H1 (cell line): ENCODE measurements at regions not wholly inside any gene's neighbourhood (a gene's known extent, or its start where the extent isn't known, plus 50 kb on each side); places are given as distances from the start of the nearest gene placed in this dataset.

Experiments used
- CTCF ChIA-PET: fragments of 300-600 bp; sonication (Branson Sonifier 250); formaldehyde crosslinking; loops from one replicate; lab custom pipeline; 2021; ENCODE audit not compliant: partially characterized antibody; lab: Charles Lee
- POLR2A ChIA-PET: fragments of 300-600 bp; sonication (Branson Sonifier 250); formaldehyde crosslinking; loops from one replicate; lab custom pipeline; 2021; ENCODE audit warnings: inconsistent platforms; ENCODE audit not compliant: partially characterized antibody; lab: Charles Lee
- DNase-seq, 2 experiments: peaks; one replicate each; pipeline versions ENCODE4 v3.0.0 to v3.0.0-alpha.2; 2010 to 2022; ENCODE audit warnings: low spot score in 2 of 2, low read depth in 1 of 2, mixed read lengths in 1 of 2
- FAIRE-seq: peaks from 2 replicates; lab custom pipeline; 2011; peaks lifted over from hg19 to GRCh38; lab: Jason Lieb, UNC
- H2AFZ ChIP-seq: 2 replicates; pipeline ENCODE4 v1.8.1; 2012; ENCODE audit warnings: low read length, inconsistent platforms
- H2AK5ac ChIP-seq: 2 replicates; pipeline ENCODE4 v1.6.1; 2013; ENCODE audit warnings: low read depth, low read length
- H2BK120ac ChIP-seq: replicated peaks from 2 replicates; pipeline ENCODE3; 2013; ENCODE audit warnings: low read depth, low read length, inconsistent platforms
- H2BK12ac ChIP-seq: 2 replicates; pipeline ENCODE4 v1.6.1; 2013; ENCODE audit warnings: low read depth, low read length
- H2BK15ac ChIP-seq: 2 replicates; pipeline ENCODE4 v1.6.1; 2013; ENCODE audit warnings: low read length
- H2BK20ac ChIP-seq: 2 replicates; pipeline ENCODE4 v1.6.1; 2013; ENCODE audit warnings: low read length
- H2BK5ac ChIP-seq: 2 replicates; pipeline ENCODE4 v1.6.1; 2013; ENCODE audit warnings: low read depth, low read length
- H3K14ac ChIP-seq: 2 replicates; pipeline ENCODE4 v1.6.1; 2013; ENCODE audit warnings: inconsistent platforms; ENCODE audit not compliant: insufficient read length
- H3K18ac ChIP-seq: 2 replicates; pipeline ENCODE4 v1.6.1; 2013; ENCODE audit warnings: low read length; ENCODE audit errors: extremely low read depth
- H3K23ac ChIP-seq: 2 replicates; pipeline ENCODE4 v1.6.1; 2013; ENCODE audit warnings: inconsistent platforms; ENCODE audit not compliant: insufficient read length
- H3K23me2 ChIP-seq: 2 replicates; pipeline ENCODE4 v1.6.1; 2013; ENCODE audit warnings: low read depth, low read length
- H3K27ac ChIP-seq: 2 replicates; pipeline ENCODE4 v1.6.1; 2011; ENCODE audit warnings: low read depth, low read length, inconsistent platforms
- H3K27me3 ChIP-seq, 4 experiments: replicated peaks in 1 of 4; 1 replicate in 1 of 4; 2 replicates in 3 of 4; pipeline versions ENCODE4 v1.6.1 to v1.8.1; 2011 to 2013; ENCODE audit warnings: low read length in 3 of 4, mild to moderate bottlenecking in 3 of 4, inconsistent platforms in 2 of 4, mixed read lengths in 2 of 4, moderate library complexity in 1 of 4; ENCODE audit not compliant: control insufficient read depth in 3 of 4, insufficient read depth in 3 of 4; ENCODE audit errors: extremely low read depth in 1 of 4
- H3K36me3 ChIP-seq, 4 experiments: 2 replicates each; pipeline versions ENCODE4 v1.6.1 to v1.8.1; 2011 to 2013; ENCODE audit warnings: mild to moderate bottlenecking in 4 of 4, low read length in 3 of 4, moderate library complexity in 2 of 4, control low read depth in 1 of 4, inconsistent platforms in 1 of 4; ENCODE audit not compliant: insufficient read depth in 4 of 4, control insufficient read depth in 2 of 4
- H3K4ac ChIP-seq: replicated peaks from 2 replicates; pipeline ENCODE3; 2013; ENCODE audit warnings: low read length, low read depth, mixed read lengths, inconsistent platforms; ENCODE audit not compliant: insufficient read length
- H3K4me1 ChIP-seq, 4 experiments: replicated peaks in 1 of 4; 1 replicate in 1 of 4; 2 replicates in 3 of 4; pipeline versions ENCODE4 v1.6.1 to v1.8.1; 2011 to 2013; ENCODE audit warnings: low read length in 3 of 4, inconsistent platforms in 2 of 4, mixed read lengths in 1 of 4; ENCODE audit not compliant: insufficient read depth in 4 of 4, control insufficient read depth in 3 of 4
- H3K4me2 ChIP-seq, 2 experiments: 2 replicates each; pipeline versions ENCODE4 v1.6.1 to v1.8.1; 2011 to 2013; ENCODE audit warnings: low read depth in 2 of 2, low read length in 2 of 2, control low read depth in 1 of 2, inconsistent platforms in 1 of 2, mild to moderate bottlenecking in 1 of 2; ENCODE audit not compliant: insufficient read depth in 1 of 2
- H3K4me3 ChIP-seq, 4 experiments: fragments of 200-600, 300-600 bp in 1 of 4; sonication (generic), shearing (Covaris generic), sonication (Bioruptor Twin) in 1 of 4; 2 replicates each; pipeline versions ENCODE4 v1.5.1 to v1.8.1; 2011 to 2016; ENCODE audit warnings: low read length in 4 of 4, low read depth in 3 of 4, control low read depth in 2 of 4, inconsistent platforms in 2 of 4, mild to moderate bottlenecking in 2 of 4, mixed read lengths in 1 of 4, moderate library complexity in 1 of 4; ENCODE audit not compliant: insufficient read depth in 2 of 4; ENCODE audit errors: extremely low read depth in 1 of 4
- H3K56ac ChIP-seq: replicated peaks from 2 replicates; pipeline ENCODE3; 2013; ENCODE audit warnings: low read depth, mild to moderate bottlenecking, mixed read lengths, low read length, inconsistent platforms; ENCODE audit not compliant: insufficient read length
- H3K79me1 ChIP-seq: 2 replicates; pipeline ENCODE4 v1.6.1; 2013; ENCODE audit warnings: low read depth, low read length, control low read depth
- H3K79me2 ChIP-seq, 2 experiments: 2 replicates each; pipeline versions ENCODE4 v1.6.1 to v1.8.1; 2012 to 2013; ENCODE audit warnings: low read length in 2 of 2, mild to moderate bottlenecking in 2 of 2, inconsistent platforms in 1 of 2; ENCODE audit not compliant: insufficient read depth in 2 of 2, control insufficient read depth in 1 of 2
- H3K9ac ChIP-seq, 4 experiments: replicated peaks in 1 of 4; 1 replicate in 1 of 4; 2 replicates in 3 of 4; pipeline versions ENCODE4 v1.6.1 to v1.8.1; 2011 to 2013; ENCODE audit warnings: low read depth in 3 of 4, low read length in 3 of 4, control low read depth in 2 of 4, mild to moderate bottlenecking in 2 of 4, moderate library complexity in 2 of 4, inconsistent platforms in 1 of 4; ENCODE audit errors: extremely low read depth in 1 of 4
- H3K9me3 ChIP-seq, 2 experiments: 2 replicates each; pipeline versions ENCODE4 v1.6.1 to v1.8.1; 2012 to 2013; ENCODE audit warnings: mild to moderate bottlenecking in 2 of 2, moderate library complexity in 2 of 2, control low read depth in 1 of 2, inconsistent platforms in 1 of 2, low read depth in 1 of 2, low read length in 1 of 2, mixed read lengths in 1 of 2; ENCODE audit not compliant: insufficient read depth in 2 of 2
- H4K20me1 ChIP-seq, 2 experiments: replicated peaks in 1 of 2; 2 replicates each; pipeline versions ENCODE3 to v1.8.1; 2011 to 2013; ENCODE audit warnings: inconsistent platforms in 2 of 2, low read length in 2 of 2, mild to moderate bottlenecking in 1 of 2; ENCODE audit not compliant: insufficient read depth in 2 of 2, control insufficient read depth in 1 of 2
- H4K5ac ChIP-seq: 2 replicates; pipeline ENCODE4 v1.6.1; 2013; ENCODE audit warnings: low read length, low read depth, mixed read lengths, inconsistent platforms; ENCODE audit not compliant: insufficient read length
- H4K8ac ChIP-seq: 2 replicates; pipeline ENCODE4 v1.8.0; 2013; ENCODE audit warnings: mild to moderate bottlenecking, moderate library complexity, low read length, inconsistent platforms; ENCODE audit not compliant: insufficient read depth; ENCODE audit errors: extremely low read depth
- H4K91ac ChIP-seq: replicated peaks from 2 replicates; pipeline ENCODE3; 2013; ENCODE audit warnings: low read length, mixed read lengths, inconsistent platforms; ENCODE audit not compliant: insufficient read length
- CBX5 ChIP-seq: fragments of 300-800, 300-1000 bp; sonication (generic); IDR thresholded peaks from 2 replicates; pipeline ENCODE4 v1.7.1; 2016; ENCODE audit warnings: antibody characterized with exemption, low read length, low read depth
- GABPA ChIP-seq: IDR thresholded peaks from 2 replicates; pipeline ENCODE4 v1.6.1; 2011; ENCODE audit warnings: mild to moderate bottlenecking, low read length, moderate library complexity, borderline replicate concordance; ENCODE audit not compliant: insufficient read depth
- HDAC2 ChIP-seq, 2 experiments: fragments of 300-600 bp in 1 of 2; sonication (generic) in 1 of 2; IDR thresholded peaks; 2 replicates each; pipeline ENCODE4 v1.6.1; 2011 to 2012; ENCODE audit warnings: low read depth in 2 of 2, low read length in 2 of 2, mild to moderate bottlenecking in 2 of 2, moderate library complexity in 2 of 2, borderline replicate concordance in 1 of 2, inconsistent platforms in 1 of 2
- JUND ChIP-seq: IDR thresholded peaks from 2 replicates; pipeline ENCODE4 v1.6.1; 2011; ENCODE audit warnings: mild to moderate bottlenecking, improper control_type of control experiment, low read length
- KDM1A ChIP-seq: fragments of 200-600, 300-600 bp; sonication (generic); IDR thresholded peaks from 2 replicates; pipeline ENCODE4 v1.7.1; 2016; ENCODE audit warnings: mild to moderate bottlenecking, low read length, borderline replicate concordance
- NANOG ChIP-seq: IDR thresholded peaks from 2 replicates; pipeline ENCODE4 v1.6.1; 2011; ENCODE audit warnings: low read length, low read depth, mild to moderate bottlenecking, inconsistent platforms; ENCODE audit not compliant: insufficient read depth, poor library complexity, severe bottlenecking
- PHF8 ChIP-seq: fragments of 200-600 bp; sonication (generic); conservative IDR thresholded peaks from 2 replicates; pipeline ENCODE4 v1.7.1; 2012; ENCODE audit warnings: low read depth, mild to moderate bottlenecking, inconsistent platforms, low read length, moderate library complexity
- RAD21 ChIP-seq, 2 experiments: IDR thresholded peaks in 1 of 2; conservative IDR thresholded peaks in 1 of 2; 2 replicates each; pipeline ENCODE4 v1.6.1; 2011; ENCODE audit warnings: low read depth in 2 of 2, low read length in 2 of 2, improper control_type of control experiment in 1 of 2, inconsistent platforms in 1 of 2, mild to moderate bottlenecking in 1 of 2, moderate library complexity in 1 of 2
- SP2 ChIP-seq: IDR thresholded peaks from 2 replicates; pipeline ENCODE4 v1.6.1; 2012; ENCODE audit warnings: mild to moderate bottlenecking, low read length, inconsistent platforms
- TBP ChIP-seq: IDR thresholded peaks from 2 replicates; pipeline ENCODE4 v1.6.1; 2011; ENCODE audit warnings: low read depth, low read length, improper control_type of control experiment
- WGBS, 2 experiments: shearing (Covaris generic) in 1 of 2; methylation state at CpG; one replicate each; pipeline versions ENCODE4 v1.1.6 to v1.1.7; 2013 to 2015; ENCODE audit warnings: low lambda C conversion rate in 2 of 2, mixed read lengths in 2 of 2, inconsistent platforms in 1 of 2, low coverage in 1 of 2, missing lambda C conversion rate in 1 of 2; ENCODE audit not compliant: insufficient replicate concordance in 2 of 2, insufficient coverage in 1 of 2, insufficient read length in 1 of 2; ENCODE audit errors: extremely low coverage in 1 of 2, missing lambda C conversion rate in 1 of 2; 5-methylcytosine and 5-hydroxymethylcytosine counted together
- TF ChIP-seq, protein P1 (sequence below): IDR thresholded peaks from 2 replicates; pipeline ENCODE4 v1.6.1; 2011; ENCODE audit warnings: low read length, improper control_type of control experiment
- TF ChIP-seq, protein P2 (sequence below): IDR thresholded peaks from 2 replicates; pipeline ENCODE4 v1.6.1; 2012; ENCODE audit warnings: inconsistent platforms

DNA sequence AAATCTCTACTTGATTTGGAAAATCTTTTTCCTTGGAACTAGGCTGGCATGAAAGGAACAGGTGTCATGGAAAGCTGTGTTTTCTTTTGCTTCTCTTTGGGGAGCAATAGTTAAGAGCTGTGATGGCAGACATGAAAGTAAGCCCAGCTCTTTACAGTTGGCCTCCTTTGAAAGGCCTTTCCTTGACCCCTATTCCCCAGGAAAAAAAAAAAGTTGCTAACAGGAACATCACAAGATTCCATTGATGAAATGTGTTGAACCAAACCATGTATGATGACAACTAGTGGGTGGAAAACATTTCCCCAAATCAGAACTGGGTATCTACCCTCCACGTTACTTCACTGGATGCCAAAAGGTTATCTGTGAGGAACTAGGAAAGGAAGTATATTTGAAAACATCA is 190.7 kb upstream of the RPL34 start:
- Histone ChIP-seq H3K56ac (no peak overlapping the region), H2AFZ (no peak overlapping the region), H4K91ac (no peak overlapping the region), H3K79me2 (no peaks in the 10 kb centered on the region), H2BK20ac (no peak overlapping the region), H3K4ac (no peak overlapping the region), H2BK15ac (no peak overlapping the region), H3K36me3 (no peaks in the 10 kb centered on the region), H3K14ac (no peak overlapping the region), H3K18ac (no peak overlapping the region), H3K27me3 (no peaks in the 10 kb centered on the region), H3K23ac (no peak overlapping the region), H3K79me1 (no peaks in the 10 kb centered on the region), H3K4me3 (no peak overlapping the region), H3K9ac (no peak overlapping the region), H2BK5ac (no peak overlapping the region), H2BK120ac (no peak overlapping the region), H3K4me1 (no peaks in the 10 kb centered on the region), H4K20me1 (no peaks in the 10 kb centered on the region), H3K4me2 (no peak overlapping the region), H2BK12ac (no peak overlapping the region), H3K27ac (no peak overlapping the region), H2AK5ac (no peak overlapping the region), H4K5ac (no peak overlapping the region), H3K23me2 (no peaks in the 10 kb centered on the region), H3K9me3 (no peaks in the 10 kb centered on the region; a peak in 1 of 4 replicates), H4K8ac (no peak overlapping the region)
- FAIRE-seq: no peak
- ChIA-PET CTCF (interaction anchor here (0.6 to 1.4 kb wide), 4 partner anchors 9 to 64 kb away, joined by 3 to 4 read pairs (median 4); no protein-coding TSS in a partner anchor), POLR2A (no interaction called here)
- no peak for DNase-seq
- WGBS, 2 experiments: 93% methylated on average over 1 of the region's 1 CpG; no CpG with 5 or more reads in 1 of the 2 experiments
- TF ChIP-seq, protein P1, sequence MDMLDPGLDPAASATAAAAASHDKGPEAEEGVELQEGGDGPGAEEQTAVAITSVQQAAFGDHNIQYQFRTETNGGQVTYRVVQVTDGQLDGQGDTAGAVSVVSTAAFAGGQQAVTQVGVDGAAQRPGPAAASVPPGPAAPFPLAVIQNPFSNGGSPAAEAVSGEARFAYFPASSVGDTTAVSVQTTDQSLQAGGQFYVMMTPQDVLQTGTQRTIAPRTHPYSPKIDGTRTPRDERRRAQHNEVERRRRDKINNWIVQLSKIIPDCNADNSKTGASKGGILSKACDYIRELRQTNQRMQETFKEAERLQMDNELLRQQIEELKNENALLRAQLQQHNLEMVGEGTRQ: no peak
- no peak for TF ChIP-seq JUND
- no peak for TF ChIP-seq RAD21 (IDR thresholded peaks at IDR 0.05 in 1 of 2, conservative IDR thresholded peaks at IDR 0.05 in 1 of 2; ENCODE audit: low read depth in 2 of 2, low read length in 2 of 2)
- TF ChIP-seq PHF8: no peak
- no peak for TF ChIP-seq TBP
- no peak for TF ChIP-seq HDAC2 (IDR thresholded peaks at IDR 0.05; ENCODE audit: borderline replicate concordance in 1 of 2, low read depth in 2 of 2, low read length in 2 of 2)
- TF ChIP-seq CBX5: no peak
- TF ChIP-seq NANOG: no peak
- TF ChIP-seq, protein P2, sequence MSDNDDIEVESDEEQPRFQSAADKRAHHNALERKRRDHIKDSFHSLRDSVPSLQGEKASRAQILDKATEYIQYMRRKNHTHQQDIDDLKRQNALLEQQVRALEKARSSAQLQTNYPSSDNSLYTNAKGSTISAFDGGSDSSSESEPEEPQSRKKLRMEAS: no peak
- no peak for TF ChIP-seq SP2
- TF ChIP-seq KDM1A: no peak
- no peak for TF ChIP-seq GABPA
